ENCODE measurements at regions not wholly inside any gene's neighbourhood (a gene's known extent, or its start where the extent isn't known, plus 50 kb on each side); places are given as distances from the start of the nearest gene placed in this dataset.
"Not testable (repeated sequence)": the region's sequence is repeated elsewhere in the genome, so short reads cannot be mapped to it uniquely, and the experiment has no call there.

DNA sequence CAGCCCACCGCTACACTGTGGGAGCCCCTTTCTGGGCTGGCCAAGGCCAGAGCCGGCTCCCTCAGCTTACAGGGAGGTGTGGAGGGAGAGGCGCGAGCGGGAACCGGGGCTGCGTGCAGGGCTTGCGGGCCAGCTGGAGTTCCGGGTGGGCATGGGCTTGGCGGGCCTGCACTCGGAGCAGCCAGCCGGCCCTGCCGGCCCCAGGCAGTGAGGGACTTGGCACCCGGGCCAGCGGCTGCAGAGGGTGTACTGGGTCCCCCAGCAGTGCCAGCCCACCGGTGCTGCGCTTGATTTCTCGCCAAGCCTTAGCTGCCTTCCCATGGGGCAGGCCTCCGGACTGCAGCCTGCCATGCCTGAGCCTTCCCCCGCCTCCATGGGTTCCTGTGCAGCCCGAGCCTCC, 306.2 kb downstream of the PPP4R3C start:
- intact Hi-C loops (cut with micrococcal nuclease) = not testable (repeated sequence)

- intact Hi-C loops (cut with micrococcal nuclease) = no loop called here
These were observed 326.8 kb downstream of the PPP4R3C start for GRCh38 chrX:27136325-27136724.

GRCh38 chrX:27132862-27133261, 330.3 kb downstream of the PPP4R3C start:
- intact Hi-C loops (cut with micrococcal nuclease) = no loop called here

- intact Hi-C loops (cut with micrococcal nuclease) = not testable (repeated sequence)
These were observed 376.0 kb downstream of the PPP4R3C start for GRCh38 chrX:27087176-27087575.

GRCh38 chrX:27086237-27086636, 376.9 kb downstream of the PPP4R3C start:
- intact Hi-C loops (cut with micrococcal nuclease) = no loop called here

DNA sequence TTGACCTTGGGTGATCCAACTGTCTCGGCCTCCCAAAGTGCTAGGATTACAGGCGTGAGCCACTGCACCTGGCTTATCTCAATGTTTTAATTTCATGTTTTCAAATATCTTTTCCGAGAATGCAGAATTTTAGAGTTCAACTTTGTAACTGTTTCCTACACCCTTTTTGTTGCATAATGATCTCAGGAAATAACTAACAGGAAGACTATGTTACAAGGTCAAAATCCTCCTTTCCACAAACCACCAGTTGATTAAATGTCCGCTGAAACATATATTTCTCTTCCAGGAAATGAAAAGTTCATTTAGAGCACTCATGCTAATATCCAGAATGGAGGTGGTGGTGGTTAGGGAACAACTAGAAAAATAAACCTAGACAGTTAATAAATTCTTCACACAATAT, 377.8 kb downstream of the PPP4R3C start:
- intact Hi-C loops (cut with micrococcal nuclease) = no loop called here

- intact Hi-C loops (cut with micrococcal nuclease) = no loop called here
These were observed 384.8 kb downstream of the PPP4R3C start for GRCh38 chrX:27078371-27078770.

DNA sequence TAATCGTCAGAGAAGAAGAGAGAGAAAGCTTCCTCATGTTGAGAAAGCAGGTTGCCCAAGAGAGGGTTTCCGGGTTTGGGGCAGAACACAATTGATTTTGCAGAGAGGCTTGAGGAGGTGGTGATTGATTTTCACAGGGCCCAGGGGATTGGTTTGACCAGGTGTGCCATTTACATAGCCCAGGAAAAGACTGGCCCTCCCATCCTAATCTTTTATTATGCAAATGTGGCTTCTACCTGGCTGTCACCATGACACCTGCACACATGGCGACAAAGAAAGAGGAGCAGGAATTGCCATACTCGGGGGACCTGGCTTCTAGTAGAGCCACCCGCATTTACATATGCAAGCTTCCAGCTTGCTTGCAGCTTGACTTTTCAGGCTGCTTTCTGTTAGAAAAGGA, 405.3 kb downstream of the PPP4R3C start:
- intact Hi-C loops (cut with micrococcal nuclease) = no loop called here

DNA sequence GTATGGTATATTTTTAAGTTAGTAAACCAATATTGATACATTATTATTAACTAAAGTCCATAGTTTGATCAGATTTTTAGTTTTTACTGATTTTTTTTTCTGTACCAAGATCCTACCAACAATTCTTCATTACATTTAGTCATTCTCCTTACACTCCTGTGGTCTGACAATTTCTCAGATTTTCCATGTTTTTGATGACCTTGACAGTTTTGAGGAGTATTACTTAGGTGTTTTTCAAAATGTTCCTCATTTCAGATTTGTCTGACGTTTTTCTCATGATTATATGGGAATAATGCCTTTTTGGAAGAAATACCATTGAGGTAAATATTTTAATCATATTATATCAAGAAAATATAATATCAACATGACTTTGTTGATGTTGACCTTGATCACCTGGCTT, 423.8 kb downstream of the PPP4R3C start:
- intact Hi-C loops (cut with micrococcal nuclease) = no loop called here

DNA sequence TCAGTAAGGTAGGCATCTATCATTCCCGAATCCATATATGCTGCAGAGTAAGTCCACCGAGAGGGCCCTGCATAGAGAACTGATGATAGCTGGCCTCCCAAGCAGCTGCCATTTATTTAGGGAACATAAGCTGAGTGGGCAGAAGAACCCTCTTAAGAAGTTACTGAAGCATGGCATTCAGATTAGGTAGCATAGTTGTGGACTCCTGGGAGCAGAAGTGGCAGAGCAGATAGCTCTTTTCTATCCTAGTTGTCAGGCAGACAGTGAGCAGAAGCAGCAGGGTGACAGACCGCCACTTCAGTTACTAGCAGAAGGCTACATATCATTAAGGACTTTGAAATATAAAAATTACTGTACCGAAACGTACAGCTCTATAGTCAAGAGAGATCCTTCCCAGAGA, 454.7 kb downstream of the PPP4R3C start:
- intact Hi-C loops (cut with micrococcal nuclease) = no loop called here

GRCh38 chrX:26999634-27000033, 463.5 kb downstream of the PPP4R3C start:
- intact Hi-C loops (cut with micrococcal nuclease) = no loop called here

- intact Hi-C loops (cut with micrococcal nuclease) = no loop called here
These were observed 504.9 kb downstream of the PPP4R3C start for GRCh38 chrX:26958261-26958660.

- intact Hi-C loops (cut with micrococcal nuclease) = no loop called here
These were observed 509.1 kb downstream of the PPP4R3C start for GRCh38 chrX:26954029-26954428.

DNA sequence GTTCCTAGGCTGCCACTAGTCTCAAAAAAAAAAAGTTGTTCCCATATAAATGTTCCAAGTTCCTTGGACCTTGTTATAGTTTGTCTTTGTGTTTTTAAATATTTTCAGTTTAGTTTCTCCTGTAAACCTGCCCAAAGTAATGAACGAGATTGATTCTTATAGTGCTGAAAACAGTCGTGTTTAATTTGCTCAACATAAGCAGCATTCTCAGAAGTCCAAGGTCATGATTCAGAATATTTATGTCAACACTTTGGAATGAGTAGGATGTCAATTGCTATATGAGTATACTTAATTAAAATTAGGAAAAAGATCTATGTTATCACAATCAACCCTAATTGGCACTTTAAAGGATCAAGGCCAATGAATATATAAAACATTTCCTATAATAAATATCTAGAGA, 510.9 kb downstream of the PPP4R3C start:
- intact Hi-C loops (cut with micrococcal nuclease) = no loop called here

DNA sequence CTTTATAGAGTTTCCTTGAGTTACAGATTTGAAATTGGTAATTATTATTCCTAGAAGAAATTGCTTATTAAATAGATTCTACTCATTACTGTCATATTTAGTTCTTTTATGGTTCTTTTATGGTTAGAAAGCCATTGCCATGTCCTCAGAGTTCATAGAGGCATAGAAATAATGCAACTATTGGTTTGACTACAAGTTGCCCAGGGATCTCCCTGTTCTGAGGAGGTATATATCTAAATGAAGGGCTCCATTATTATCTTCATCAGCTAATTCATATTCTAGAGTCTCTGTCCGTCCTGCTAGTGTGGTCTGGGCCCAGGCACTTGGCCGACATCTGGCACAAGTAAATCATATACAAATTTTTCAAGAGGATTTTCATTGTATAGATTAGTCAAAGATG, 535.7 kb downstream of the PPP4R3C start:
- intact Hi-C loops (cut with micrococcal nuclease) = no loop called here

DNA sequence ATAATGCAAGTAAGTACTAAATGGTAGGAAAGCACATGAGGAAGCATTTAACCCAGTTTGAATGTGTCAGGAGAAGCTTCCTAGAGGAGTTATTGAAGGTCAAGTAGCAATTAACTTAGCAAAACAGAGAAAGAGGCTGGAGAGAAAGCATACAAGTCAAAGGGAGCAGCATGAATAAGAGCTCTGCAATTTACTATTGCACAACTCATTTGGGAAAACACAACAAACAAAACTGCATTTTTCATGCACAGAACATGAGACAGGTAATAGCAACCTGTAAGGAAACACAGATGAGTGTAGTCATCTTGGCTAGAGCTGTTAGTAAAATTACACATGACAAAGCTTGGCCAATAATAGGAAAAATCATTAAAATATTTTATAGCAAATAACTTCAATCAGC, 538.1 kb downstream of the PPP4R3C start:
- intact Hi-C loops (cut with micrococcal nuclease) = no loop called here

GRCh38 chrX:26922278-26922677, 540.9 kb downstream of the PPP4R3C start:
- intact Hi-C loops (cut with micrococcal nuclease) = no loop called here

GRCh38 chrX:26918631-26919030, 544.5 kb downstream of the PPP4R3C start:
- intact Hi-C loops (cut with micrococcal nuclease) = no loop called here

DNA sequence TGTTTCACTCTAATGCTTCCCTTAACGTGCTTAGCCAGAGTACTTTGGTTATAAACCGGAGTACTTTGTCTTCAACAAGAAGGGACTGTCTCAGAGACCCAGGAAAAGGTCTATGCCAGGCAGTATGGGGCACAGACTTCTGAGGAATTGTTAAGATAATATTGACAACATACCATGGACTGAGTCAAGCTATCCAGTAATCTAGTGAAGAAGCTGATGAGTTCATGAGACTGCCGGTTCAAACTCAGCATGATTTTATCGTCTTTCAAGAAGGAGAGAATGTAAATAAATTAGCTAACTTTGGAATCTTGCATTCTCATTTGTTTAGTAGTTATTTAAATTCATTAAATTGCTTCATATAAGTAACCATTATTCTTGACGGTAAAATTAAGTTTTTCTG, 546.1 kb downstream of the PPP4R3C start:
- intact Hi-C loops (cut with micrococcal nuclease) = no loop called here

- intact Hi-C loops (cut with micrococcal nuclease) = no loop called here
These were observed 548.1 kb downstream of the PPP4R3C start for GRCh38 chrX:26915064-26915463.

- intact Hi-C loops (cut with micrococcal nuclease) = no loop called here
These were observed 548.9 kb downstream of the PPP4R3C start for GRCh38 chrX:26914232-26914631.

DNA sequence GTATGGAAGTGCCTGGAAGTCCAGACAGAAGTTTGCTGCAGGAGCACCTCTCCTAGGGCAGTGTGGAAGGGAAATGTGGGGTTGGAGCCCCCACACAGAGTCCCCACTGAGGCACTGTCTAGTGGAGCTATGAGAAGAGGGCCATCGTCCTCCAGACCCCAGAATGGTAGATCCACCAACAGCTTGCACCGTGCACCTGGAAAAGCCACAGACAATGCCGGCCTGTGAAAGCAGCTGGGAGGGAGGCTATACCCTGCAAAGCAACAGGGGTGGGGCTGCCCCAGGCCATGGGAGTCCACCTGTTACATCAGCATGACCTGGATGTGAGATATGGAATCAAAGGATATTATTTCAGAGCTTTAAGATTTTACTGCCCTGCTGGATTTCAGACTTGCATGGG, 551.4 kb downstream of the PPP4R3C start:
- intact Hi-C loops (cut with micrococcal nuclease) = not testable (repeated sequence)

GRCh38 chrX:26909728-26910127, 553.4 kb downstream of the PPP4R3C start:
- intact Hi-C loops (cut with micrococcal nuclease) = no loop called here

DNA sequence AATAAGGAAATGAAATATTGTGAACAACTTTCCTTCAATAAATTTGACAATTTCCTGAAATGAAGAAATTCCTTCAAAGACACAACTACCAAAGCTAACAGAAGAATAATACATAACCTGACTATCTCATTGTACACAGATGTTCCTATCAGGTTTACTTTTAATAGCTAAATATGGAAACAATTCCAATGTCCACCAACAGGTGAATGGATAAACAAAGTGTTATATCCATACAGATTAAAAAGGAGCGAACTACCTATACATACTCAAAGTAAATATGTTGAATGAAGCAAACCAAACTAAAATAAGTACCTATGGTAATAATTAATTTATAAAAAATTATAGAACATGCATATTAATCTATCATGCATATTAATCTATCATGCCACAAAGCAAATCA, 554.9 kb downstream of the PPP4R3C start:
- intact Hi-C loops (cut with micrococcal nuclease) = no loop called here

Measured in T-helper 2 cell treated with Interferon-gamma antibody and Interleukin-4, amounts not matched to agents 100 ng/mL and 5 ng/mL, for 36 hours (primary cell).